Medulla oblongata (tissue), 1 donor: ENCODE measurements at regions not wholly inside any gene's neighbourhood (a gene's known extent, or its start where the extent isn't known, plus 50 kb on each side); places are given as distances from the start of the nearest gene placed in this dataset.
A peak's percentile ranks its signal among the peaks of the same experiment; 100 is the strongest.
"Not testable (repeated sequence)": the region's sequence is repeated elsewhere in the genome, so short reads cannot be mapped to it uniquely, and the experiment has no call there.

Experiments used
- DNase-seq: peaks from one replicate; pipeline ENCODE4 v3.0.0-alpha.2; 2015; ENCODE audit errors: extremely low spot score

GRCh38 chr5:109283086-109283485 is 126.7 kb downstream of the PJA2 start:
- not testable (repeated sequence) for DNase-seq

- no peak for DNase-seq
Measured at GRCh38 chr5:109281136-109281690, 128.6 kb downstream of the PJA2 start.

- DNase-seq = no peak
Measured at GRCh38 chr5:109278141-109278540, 131.6 kb downstream of the PJA2 start.

GRCh38 chr5:109275919-109276318 is 133.9 kb downstream of the PJA2 start:
- DNase-seq = no peak

- no peak for DNase-seq
Measured at GRCh38 chr5:109273594-109273993, 136.2 kb downstream of the PJA2 start.

- no peak for DNase-seq
Measured at GRCh38 chr5:109267283-109267682, 142.5 kb downstream of the PJA2 start.

- DNase-seq = no peak
Measured at GRCh38 chr5:109258755-109259154, 151.0 kb downstream of the PJA2 start.

- no peak for DNase-seq
Measured at GRCh38 chr5:109256486-109256885, 153.3 kb downstream of the PJA2 start.

GRCh38 chr5:109254511-109254910 is 155.3 kb downstream of the PJA2 start:
- DNase-seq = no peak

GRCh38 chr5:109253262-109253661 is 156.5 kb downstream of the PJA2 start:
- no peak for DNase-seq

- no peak for DNase-seq
Measured at GRCh38 chr5:109252731-109253130, 157.0 kb downstream of the PJA2 start.

- DNase-seq = no peak
Measured at GRCh38 chr5:109250533-109251329, 159.0 kb downstream of the PJA2 start.

GRCh38 chr5:109250080-109250479 is 159.7 kb downstream of the PJA2 start:
- DNase-seq = no peak

- no peak for DNase-seq
Measured at GRCh38 chr5:109249126-109249525, 160.6 kb downstream of the PJA2 start.

- peak; percentile 27 for DNase-seq
Measured at GRCh38 chr5:109247986-109248385, 161.8 kb downstream of the PJA2 start.

- no peak for DNase-seq
Measured at GRCh38 chr5:109246841-109247592, 162.8 kb downstream of the PJA2 start.
